H9 (cell line): ENCODE measurements at regions not wholly inside any gene's neighbourhood (a gene's known extent, or its start where the extent isn't known, plus 50 kb on each side); places are given as distances from the start of the nearest gene placed in this dataset.

Experiments used
- DNase-seq: peaks from one replicate; pipeline ENCODE4 v3.0.0-alpha.2; 2017
- H2AFZ ChIP-seq: one replicate; pipeline ENCODE4 v1.6.1; 2013; ENCODE audit warnings: mild to moderate bottlenecking, low read length, control low read depth, moderate library complexity
- H2AK5ac ChIP-seq: 2 replicates; pipeline ENCODE4 v1.6.1; 2013; ENCODE audit warnings: low read length, control low read depth, mixed read lengths; ENCODE audit not compliant: insufficient read length
- H2BK120ac ChIP-seq: one replicate; pipeline ENCODE4 v1.6.1; 2013; ENCODE audit warnings: low read depth, mild to moderate bottlenecking, low read length, control low read depth, inconsistent platforms; ENCODE audit not compliant: poor library complexity, severe bottlenecking
- H2BK12ac ChIP-seq: 2 replicates; pipeline ENCODE4 v1.6.1; 2013; ENCODE audit warnings: low read length, control low read depth, mixed read lengths, low read depth; ENCODE audit not compliant: insufficient read length
- H2BK15ac ChIP-seq: 2 replicates; pipeline ENCODE4 v1.6.1; 2013; ENCODE audit warnings: low read depth, low read length, control low read depth
- H2BK20ac ChIP-seq: one replicate; pipeline ENCODE4 v1.6.1; 2013; ENCODE audit warnings: low read depth, mild to moderate bottlenecking, low read length, control low read depth, inconsistent platforms; ENCODE audit not compliant: poor library complexity, severe bottlenecking
- H2BK5ac ChIP-seq: 2 replicates; pipeline ENCODE4 v1.6.1; 2013; ENCODE audit warnings: low read length, control low read depth, mixed read lengths; ENCODE audit not compliant: insufficient read length
- H3K14ac ChIP-seq: 2 replicates; pipeline ENCODE4 v1.6.1; 2013; ENCODE audit warnings: low read length, control low read depth; ENCODE audit not compliant: insufficient read depth
- H3K18ac ChIP-seq: 2 replicates; pipeline ENCODE4 v1.6.1; 2013; ENCODE audit warnings: low read depth, mild to moderate bottlenecking, mixed read lengths, low read length, control low read depth; ENCODE audit not compliant: insufficient read length
- H3K23ac ChIP-seq: 2 replicates; pipeline ENCODE4 v1.6.1; 2013; ENCODE audit warnings: low read length, control low read depth, mixed read lengths, low read depth; ENCODE audit not compliant: insufficient read length
- H3K23me2 ChIP-seq: 2 replicates; pipeline ENCODE4 v1.6.1; 2013; ENCODE audit warnings: low read depth, mild to moderate bottlenecking, mixed read lengths, low read length, control low read depth; ENCODE audit not compliant: insufficient read length, poor library complexity, severe bottlenecking
- H3K27ac ChIP-seq: 2 replicates; pipeline ENCODE4 v1.5.1; 2013; ENCODE audit warnings: low read length, control low read depth, mixed read lengths, low read depth; ENCODE audit not compliant: insufficient read length
- H3K27me3 ChIP-seq: 2 replicates; pipeline ENCODE4 v1.6.1; 2013; ENCODE audit warnings: low read length, control low read depth, inconsistent platforms; ENCODE audit not compliant: insufficient read depth
- H3K4ac ChIP-seq: 2 replicates; pipeline ENCODE4 v1.6.1; 2013; ENCODE audit warnings: low read depth, mild to moderate bottlenecking, control low read depth, inconsistent platforms, low read length, moderate library complexity
- H3K4me1 ChIP-seq: 2 replicates; pipeline ENCODE4 v1.6.1; 2013; ENCODE audit warnings: low read length, control low read depth, inconsistent platforms; ENCODE audit not compliant: insufficient read depth
- H3K4me2 ChIP-seq: 2 replicates; pipeline ENCODE4 v1.6.1; 2013; ENCODE audit warnings: low read length, control low read depth, mixed read lengths; ENCODE audit not compliant: insufficient read length, insufficient read depth
- H3K56ac ChIP-seq: 2 replicates; pipeline ENCODE4 v1.6.1; 2013; ENCODE audit warnings: low read depth, mild to moderate bottlenecking, mixed read lengths, low read length, control low read depth; ENCODE audit not compliant: insufficient read length
- H3K79me1 ChIP-seq: 2 replicates; pipeline ENCODE4 v1.6.1; 2013; ENCODE audit warnings: low read depth, mild to moderate bottlenecking, moderate library complexity, low read length, control low read depth, inconsistent platforms; ENCODE audit not compliant: insufficient read depth, poor library complexity, severe bottlenecking
- H3K79me2 ChIP-seq: 2 replicates; pipeline ENCODE4 v1.6.1; 2013; ENCODE audit warnings: low read length, control low read depth, inconsistent platforms; ENCODE audit not compliant: insufficient read depth
- H3K9ac ChIP-seq: 2 replicates; pipeline ENCODE4 v1.6.1; 2013; ENCODE audit warnings: low read length, control low read depth, mixed read lengths; ENCODE audit not compliant: insufficient read length; ENCODE audit errors: extremely low read depth
- H3K9me3 ChIP-seq: one replicate; pipeline ENCODE4 v1.6.1; 2013; ENCODE audit warnings: low read depth, low read length, inconsistent platforms; ENCODE audit not compliant: control insufficient read depth
- H3T11ph ChIP-seq: one replicate; pipeline ENCODE4 v1.6.1; 2013; ENCODE audit warnings: mild to moderate bottlenecking, low read length, control low read depth, inconsistent platforms
- H4K20me1 ChIP-seq: one replicate; pipeline ENCODE4 v1.6.1; 2013; ENCODE audit not compliant: control insufficient read depth, insufficient read length, insufficient read depth
- H4K5ac ChIP-seq: 2 replicates; pipeline ENCODE4 v1.6.1; 2013; ENCODE audit warnings: low read depth, mild to moderate bottlenecking, mixed read lengths, low read length, control low read depth; ENCODE audit not compliant: insufficient read length
- H4K8ac ChIP-seq: replicated peaks from 2 replicates; pipeline ENCODE4 v1.6.1; 2013; ENCODE audit warnings: low read length, control low read depth, mixed read lengths, low read depth; ENCODE audit not compliant: insufficient read length
- H4K91ac ChIP-seq: 2 replicates; pipeline ENCODE4 v1.6.1; 2013; ENCODE audit warnings: low read depth, mild to moderate bottlenecking, moderate library complexity, mixed read lengths, low read length, control low read depth; ENCODE audit not compliant: insufficient read length
- H3K27ac Mint-ChIP-seq, 3 experiments: 2 replicates in 2 of 3; 3 replicates in 1 of 3; pipeline ENCODE4 v1.8.0; 2020 to 2021; ENCODE audit warnings: mixed read lengths in 3 of 3, mild to moderate bottlenecking in 1 of 3, moderate library complexity in 1 of 3
- H3K27me3 Mint-ChIP-seq: 2 replicates; pipeline ENCODE4 v1.8.0; 2021; ENCODE audit warnings: low read depth, mild to moderate bottlenecking, moderate library complexity, mixed read lengths
- H3K36me3 Mint-ChIP-seq, 3 experiments: 2 replicates in 2 of 3; 3 replicates in 1 of 3; pipeline ENCODE4 v1.8.0; 2020 to 2021; ENCODE audit warnings: low read depth in 3 of 3, mixed read lengths in 3 of 3; ENCODE audit not compliant: insufficient read depth in 1 of 3
- H3K4me1 Mint-ChIP-seq, 2 experiments: 2 replicates each; pipeline ENCODE4 v1.8.0; 2020; ENCODE audit warnings: mixed read lengths in 2 of 2
- H3K4me3 Mint-ChIP-seq, 2 experiments: 2 replicates in 1 of 2; 3 replicates in 1 of 2; pipeline ENCODE4 v1.8.0; 2020 to 2021; ENCODE audit warnings: mild to moderate bottlenecking in 2 of 2, mixed read lengths in 2 of 2, moderate library complexity in 1 of 2
- H3K9me3 Mint-ChIP-seq, 2 experiments: 2 replicates in 1 of 2; 3 replicates in 1 of 2; pipeline ENCODE4 v1.8.0; 2020; ENCODE audit warnings: mild to moderate bottlenecking in 2 of 2, mixed read lengths in 2 of 2, moderate library complexity in 1 of 2
- WGBS: extraction: QIAGEN DNeasy Blood & Tissue Kit; methylation state at CpG from one replicate; pipeline ENCODE4 v1.1.7; 2013; ENCODE audit warnings: missing lambda C conversion rate, low lambda C conversion rate, mixed read lengths; ENCODE audit not compliant: insufficient read length; ENCODE audit errors: extremely low coverage; 5-methylcytosine and 5-hydroxymethylcytosine counted together
- TF ChIP-seq, protein P1 (sequence below): fragments of 200-600 bp; sonication (generic); conservative IDR thresholded peaks from 3 replicates; pipeline ENCODE4 v1.8.0; 2021; ENCODE audit warnings: antibody characterized with exemption, mild to moderate bottlenecking

DNA sequence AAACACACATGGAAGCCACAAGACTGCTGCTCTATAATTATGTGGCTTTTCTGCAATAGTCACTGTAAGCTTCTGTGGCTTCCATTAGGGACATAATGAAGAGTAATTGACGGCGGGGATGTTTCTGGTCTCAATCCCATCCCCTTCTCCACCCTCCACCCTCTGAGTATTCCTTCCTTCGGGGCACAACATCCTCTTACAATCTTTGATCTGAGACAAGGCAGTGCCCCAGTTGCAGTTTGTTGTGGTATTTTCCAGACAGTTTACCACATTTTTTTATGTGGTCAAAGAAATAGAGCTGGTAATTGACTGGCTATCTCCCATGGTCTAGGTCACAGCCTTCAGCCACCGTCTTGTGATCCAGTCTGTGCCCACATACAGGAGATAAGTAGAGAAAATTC lies 277.7 kb downstream of the NR2F1-AS1 start:
- Mint-ChIP-seq H3K4me3 (no peak overlapping the region), H3K27ac (no peak overlapping the region)

More for the DNA sequence above, 277.7 kb downstream of the NR2F1-AS1 start:
- H3K79me1 ChIP-seq = no peaks in the 10 kb centered on the region
- H4K8ac ChIP-seq = no peak overlapping the region
- H3T11ph ChIP-seq = no peak overlapping the region
- no peak overlapping the region for H2BK120ac ChIP-seq
- Mint-ChIP-seq H3K27me3 (no peaks in the 10 kb centered on the region), H3K36me3 (no peaks in the 10 kb centered on the region), H3K9me3 (no peaks in the 10 kb centered on the region), H3K4me1 (peaks cover 34 to 48% of the 10 kb centered on the region in 2 experiments)
- no peak overlapping the region for H3K27ac ChIP-seq
- no peaks in the 10 kb centered on the region for H3K27me3 ChIP-seq
- no peak overlapping the region for H2BK15ac ChIP-seq
- no peak overlapping the region for H4K5ac ChIP-seq
- H3K18ac ChIP-seq = no peak overlapping the region
- H4K20me1 ChIP-seq = no peaks in the 10 kb centered on the region
- TF ChIP-seq, protein P1, sequence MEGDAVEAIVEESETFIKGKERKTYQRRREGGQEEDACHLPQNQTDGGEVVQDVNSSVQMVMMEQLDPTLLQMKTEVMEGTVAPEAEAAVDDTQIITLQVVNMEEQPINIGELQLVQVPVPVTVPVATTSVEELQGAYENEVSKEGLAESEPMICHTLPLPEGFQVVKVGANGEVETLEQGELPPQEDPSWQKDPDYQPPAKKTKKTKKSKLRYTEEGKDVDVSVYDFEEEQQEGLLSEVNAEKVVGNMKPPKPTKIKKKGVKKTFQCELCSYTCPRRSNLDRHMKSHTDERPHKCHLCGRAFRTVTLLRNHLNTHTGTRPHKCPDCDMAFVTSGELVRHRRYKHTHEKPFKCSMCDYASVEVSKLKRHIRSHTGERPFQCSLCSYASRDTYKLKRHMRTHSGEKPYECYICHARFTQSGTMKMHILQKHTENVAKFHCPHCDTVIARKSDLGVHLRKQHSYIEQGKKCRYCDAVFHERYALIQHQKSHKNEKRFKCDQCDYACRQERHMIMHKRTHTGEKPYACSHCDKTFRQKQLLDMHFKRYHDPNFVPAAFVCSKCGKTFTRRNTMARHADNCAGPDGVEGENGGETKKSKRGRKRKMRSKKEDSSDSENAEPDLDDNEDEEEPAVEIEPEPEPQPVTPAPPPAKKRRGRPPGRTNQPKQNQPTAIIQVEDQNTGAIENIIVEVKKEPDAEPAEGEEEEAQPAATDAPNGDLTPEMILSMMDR = no peak
- H3K9me3 ChIP-seq = no peaks in the 10 kb centered on the region
- no peak overlapping the region for H2AFZ ChIP-seq
- H3K23me2 ChIP-seq = no peaks in the 10 kb centered on the region
- no peak overlapping the region for H3K56ac ChIP-seq
- peaks cover 2% of the 10 kb centered on the region; the same call in 1 of the 2 replicates for H3K4me1 ChIP-seq
- H2BK20ac ChIP-seq = no peak overlapping the region
- no peak overlapping the region for H3K9ac ChIP-seq
- no peak overlapping the region for H3K4ac ChIP-seq
- no peak overlapping the region for H3K4me2 ChIP-seq
- H3K23ac ChIP-seq = no peak overlapping the region
- H4K91ac ChIP-seq = no peak overlapping the region
- no peak overlapping the region for H3K14ac ChIP-seq
- no CpG with 5 or more reads among the region's 4 CpGs for WGBS
- no peak for DNase-seq
- no peak overlapping the region for H2BK5ac ChIP-seq
- H3K79me2 ChIP-seq = no peaks in the 10 kb centered on the region
- no peak overlapping the region for H2AK5ac ChIP-seq
- H2BK12ac ChIP-seq = no peak overlapping the region
